PC-3 (cell line): ENCODE measurements at regions not wholly inside any gene's neighbourhood (a gene's known extent, or its start where the extent isn't known, plus 50 kb on each side); places are given as distances from the start of the nearest gene placed in this dataset.
"Not testable (repeated sequence)": the region's sequence is repeated elsewhere in the genome, so short reads cannot be mapped to it uniquely, and the experiment has no call there.

Source experiments
- CTCF ChIP-seq: fragments of 300-600 bp; sonication (generic); conservative IDR thresholded peaks from 2 replicates; pipeline ENCODE4 v1.5.1; 2017; ENCODE audit warnings: antibody characterized with exemption, low read depth, mild to moderate bottlenecking, low read length
- EZH2 ChIP-seq: fragments of 300-600 bp; sonication (generic); IDR thresholded peaks from one replicate; pipeline ENCODE4 v1.6.1; 2017; ENCODE audit warnings: antibody characterized with exemption, mild to moderate bottlenecking, low read length; ENCODE audit not compliant: unreplicated experiment
- EZH2phosphoT487 ChIP-seq: fragments of 300-600 bp; sonication (generic); IDR thresholded peaks from 2 replicates; pipeline ENCODE4 v1.6.1; 2018; ENCODE audit warnings: mild to moderate bottlenecking, antibody characterized with exemption, low read length, borderline replicate concordance

GRCh38 chr12:9308745-9309144 is 100.5 kb upstream of the PZP start:
- TF ChIP-seq CTCF, EZH2phosphoT487, EZH2: not testable (repeated sequence)
